HG02678 (cell line): ENCODE measurements at regions not wholly inside any gene's neighbourhood (a gene's known extent, or its start where the extent isn't known, plus 50 kb on each side); places are given as distances from the start of the nearest gene placed in this dataset.
"Not testable (repeated sequence)": the region's sequence is repeated elsewhere in the genome, so short reads cannot be mapped to it uniquely, and the experiment has no call there.

Experiments
- ATAC-seq: cut with Tn5 transposase; IDR thresholded peaks from one replicate; pipeline ENCODE4 v1.9.1; 2021; ENCODE audit warnings: mild to moderate bottlenecking, moderate library complexity; ENCODE audit not compliant: unreplicated experiment

DNA sequence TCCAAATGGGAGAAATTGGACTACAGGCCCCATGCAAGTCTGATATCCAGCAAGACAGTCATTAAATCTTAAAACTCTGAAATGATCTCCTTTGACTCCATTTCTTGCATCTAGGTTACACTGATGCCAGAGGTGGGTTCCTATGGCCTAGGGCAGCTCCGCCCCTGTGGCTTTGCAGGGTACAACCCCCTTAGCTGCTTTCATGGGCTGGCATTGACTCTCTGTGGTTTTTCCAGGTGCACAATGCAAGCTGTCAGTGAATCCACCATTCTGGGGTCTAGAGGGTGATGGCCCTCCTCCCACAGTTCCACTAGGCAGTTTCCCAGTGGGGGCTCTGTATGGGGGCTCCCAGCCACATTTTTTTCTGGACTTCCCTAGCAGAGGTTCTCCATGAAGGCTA is 228.5 kb upstream of the ADAMTS3 start:
- ATAC-seq: no peak

DNA sequence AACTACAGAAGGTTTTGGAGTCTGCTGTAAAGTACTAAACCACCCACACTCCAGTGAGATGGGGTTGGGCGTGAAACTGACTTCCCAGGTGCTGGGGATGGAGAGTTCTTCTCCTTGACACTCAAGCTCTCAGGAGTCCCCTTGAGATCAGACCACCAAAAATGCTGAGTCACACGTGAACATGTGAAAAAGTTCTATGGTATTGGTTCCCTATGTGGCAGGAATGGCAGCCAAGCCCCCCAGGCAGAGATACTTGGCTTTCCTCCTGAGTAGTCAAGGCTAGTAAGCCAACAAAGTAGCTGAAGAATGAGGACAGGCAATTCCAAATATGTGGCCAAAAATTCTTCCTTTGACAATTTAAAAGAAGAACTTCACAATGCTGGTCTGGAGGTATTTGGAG is 222.0 kb upstream of the ADAMTS3 start:
- ATAC-seq: no peak

DNA sequence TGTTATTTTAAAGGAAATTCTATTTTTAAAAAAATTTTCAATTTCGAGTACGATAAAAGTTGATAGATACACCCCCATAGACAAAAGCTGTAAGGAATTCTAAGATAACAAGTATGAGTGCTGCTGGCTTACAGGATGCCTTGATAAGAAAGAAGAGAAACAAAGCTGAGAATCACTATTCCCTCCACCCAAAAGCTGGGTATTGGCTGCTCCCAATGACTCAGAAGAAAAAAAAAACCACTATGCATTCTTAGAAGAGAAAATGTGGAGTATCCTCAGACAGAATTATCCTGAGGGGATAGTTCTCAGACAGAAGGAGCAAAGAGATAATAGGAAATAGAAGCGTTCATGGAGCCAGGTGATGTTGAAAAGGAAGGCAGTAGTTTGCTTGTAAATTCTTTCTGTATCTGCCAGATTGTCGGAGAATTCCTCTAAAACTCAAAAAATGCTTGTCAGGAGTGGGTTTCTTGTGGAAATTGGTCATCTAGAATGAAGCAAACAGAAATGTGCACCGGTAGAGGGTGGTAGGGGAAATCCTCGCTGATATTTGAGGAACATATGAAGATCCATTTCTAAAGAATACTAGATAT is 217.5 kb upstream of the ADAMTS3 start:
- ATAC-seq: no peak

DNA sequence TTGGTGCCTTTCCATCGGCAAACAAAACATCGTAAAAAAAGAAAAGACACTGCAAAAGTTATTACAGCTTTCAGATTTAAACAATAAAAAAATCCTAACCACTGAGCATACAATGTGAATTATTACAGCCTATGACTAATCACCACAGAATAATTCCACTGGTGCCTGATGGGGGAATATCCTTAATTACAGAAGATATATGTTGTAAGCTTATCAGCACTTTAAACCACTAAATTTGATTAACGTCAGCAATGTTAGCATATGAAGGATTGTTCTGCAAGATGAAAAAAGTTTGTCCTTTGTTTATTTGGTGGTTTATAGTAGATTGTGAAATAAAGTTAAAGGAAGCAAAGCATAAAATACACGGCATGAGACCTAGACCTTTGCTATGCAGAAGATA is 210.2 kb upstream of the ADAMTS3 start:
- ATAC-seq: no peak

DNA sequence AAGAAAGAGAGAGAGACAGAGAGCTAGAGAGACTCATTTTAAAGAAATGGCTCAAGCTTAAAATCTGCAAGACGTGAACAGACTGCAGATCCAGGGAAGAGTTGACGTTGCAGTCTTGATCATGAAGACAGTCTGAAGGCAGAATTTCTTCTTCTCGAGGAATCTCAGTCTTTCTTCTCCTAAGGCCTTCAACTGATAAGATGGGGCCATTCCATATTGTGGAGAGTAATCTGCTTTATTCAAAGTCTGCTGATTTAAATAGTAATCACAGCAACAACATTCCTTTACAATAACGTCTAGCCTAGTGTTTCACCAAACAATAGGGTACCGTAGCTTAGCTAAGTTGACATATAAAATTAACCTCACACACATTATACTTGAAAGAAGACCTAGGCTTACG is 208.4 kb upstream of the ADAMTS3 start:
- ATAC-seq: no peak

DNA sequence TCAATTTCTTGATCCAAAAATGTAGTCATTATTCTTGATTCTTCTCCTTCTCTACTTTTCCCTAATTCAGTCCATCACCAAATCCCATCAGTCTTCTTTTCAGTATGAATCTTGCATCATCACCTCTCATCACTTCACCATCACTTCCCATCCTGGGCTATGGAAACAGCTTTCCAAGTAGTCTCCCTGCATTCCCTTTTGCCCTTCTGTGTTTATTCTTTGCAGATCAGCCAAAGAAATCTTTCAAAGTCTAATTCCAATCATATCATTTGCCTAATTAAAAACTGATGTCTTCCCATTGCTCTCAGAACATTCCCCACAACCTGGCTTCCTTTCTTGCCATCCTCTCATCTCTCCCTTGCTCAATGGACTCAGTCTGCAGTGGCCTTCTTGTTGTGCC is 201.7 kb upstream of the ADAMTS3 start:
- no peak for ATAC-seq

DNA sequence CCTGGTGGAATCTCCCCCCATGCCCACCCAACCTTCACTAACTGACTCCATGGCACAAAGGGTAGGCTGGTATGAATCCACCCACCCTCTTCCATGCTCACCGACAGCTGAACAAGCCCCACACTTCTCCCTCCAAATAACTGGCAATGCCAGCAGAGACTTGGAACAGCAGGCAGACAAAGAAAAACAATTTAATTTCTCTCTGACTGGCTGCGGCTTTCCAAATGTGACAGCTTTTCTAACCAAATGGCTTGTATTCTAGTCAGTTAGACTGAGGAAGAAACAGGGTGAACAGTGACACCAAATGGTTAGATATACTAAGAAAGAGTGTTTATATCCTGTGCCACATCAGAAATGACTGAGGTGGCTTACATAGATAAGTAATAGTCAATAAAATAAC is 199.3 kb upstream of the ADAMTS3 start:
- no peak for ATAC-seq

DNA sequence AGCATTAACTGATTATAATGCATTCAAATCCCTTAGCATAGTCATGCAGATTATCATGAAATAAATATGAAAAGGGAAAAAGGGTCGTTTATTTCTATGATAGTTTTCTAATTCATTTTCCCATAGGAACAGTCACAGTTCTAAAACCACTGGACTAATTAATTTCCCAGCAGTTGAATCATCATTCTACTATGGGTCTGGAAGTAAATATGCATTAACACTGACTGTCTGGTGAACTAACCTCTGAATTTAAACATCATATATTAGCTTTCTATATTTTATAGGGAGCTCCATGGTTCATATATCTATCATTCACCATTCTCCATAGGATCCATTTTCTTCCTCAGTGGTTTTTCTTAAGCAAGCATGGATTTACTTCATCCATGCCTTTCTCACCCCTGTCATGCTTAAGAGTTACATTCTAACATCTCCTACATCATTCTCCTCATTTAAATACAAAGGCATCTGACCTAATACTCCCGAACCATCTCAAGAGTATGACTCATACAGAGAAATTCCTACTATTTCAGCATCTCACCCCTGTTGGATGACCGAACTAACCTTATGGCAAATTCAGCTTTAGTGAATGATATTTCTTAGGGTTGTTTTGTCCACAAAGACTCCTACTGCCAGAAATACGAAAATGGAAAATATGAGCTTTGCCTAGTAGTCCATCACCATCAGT is 198.7 kb upstream of the ADAMTS3 start:
- ATAC-seq: no peak

DNA sequence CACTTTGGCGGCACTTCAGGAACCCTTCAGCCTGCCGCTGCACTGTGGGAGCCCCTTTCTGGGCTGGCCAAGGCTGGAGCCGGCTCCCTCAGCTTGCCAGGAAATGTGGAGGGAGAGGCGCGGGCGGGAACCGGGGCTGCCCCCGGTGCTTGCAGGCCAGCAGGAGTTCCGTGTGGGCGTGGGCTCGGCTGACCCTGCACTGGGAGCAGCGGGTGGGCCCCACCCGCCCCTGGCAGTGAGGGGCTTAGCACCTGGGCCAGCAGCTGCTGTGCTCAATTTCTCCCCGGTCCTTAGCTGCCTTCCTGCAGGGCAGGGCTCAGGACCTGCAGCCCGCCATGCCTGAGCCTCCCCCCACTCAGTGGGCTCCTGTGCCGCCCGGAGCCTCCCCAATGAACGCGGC is 196.8 kb upstream of the ADAMTS3 start:
- ATAC-seq: not testable (repeated sequence)

DNA sequence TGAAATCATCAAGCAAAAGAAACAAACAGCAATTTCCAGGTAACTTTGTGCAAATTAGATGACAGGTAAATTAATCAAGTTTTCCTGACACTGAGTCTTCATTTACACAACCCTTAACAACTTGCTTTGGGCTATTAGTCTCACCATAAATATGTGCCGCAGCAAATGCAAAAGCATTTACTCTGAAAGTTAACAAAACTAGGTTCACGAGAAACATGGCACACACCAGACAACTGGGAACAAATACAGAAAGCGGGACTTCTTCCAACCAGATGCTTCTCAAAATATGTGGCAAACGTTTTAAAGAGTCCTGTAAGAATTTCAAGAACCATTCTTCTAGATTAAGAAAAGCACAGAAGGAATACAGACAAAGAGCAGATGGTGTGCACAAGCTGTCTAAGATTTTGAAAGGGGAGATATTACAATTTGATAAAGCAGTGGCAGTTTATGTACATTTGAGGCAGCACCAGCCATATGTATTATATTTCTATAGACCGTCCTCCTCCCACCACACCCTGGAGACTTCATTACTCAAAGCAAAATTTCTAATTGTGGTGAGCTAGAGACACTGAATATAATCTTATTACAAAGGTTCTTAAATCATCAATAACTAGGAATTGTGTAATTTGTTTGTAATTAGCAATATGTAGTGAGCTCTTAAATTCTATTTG is 192.5 kb upstream of the ADAMTS3 start:
- ATAC-seq: no peak

DNA sequence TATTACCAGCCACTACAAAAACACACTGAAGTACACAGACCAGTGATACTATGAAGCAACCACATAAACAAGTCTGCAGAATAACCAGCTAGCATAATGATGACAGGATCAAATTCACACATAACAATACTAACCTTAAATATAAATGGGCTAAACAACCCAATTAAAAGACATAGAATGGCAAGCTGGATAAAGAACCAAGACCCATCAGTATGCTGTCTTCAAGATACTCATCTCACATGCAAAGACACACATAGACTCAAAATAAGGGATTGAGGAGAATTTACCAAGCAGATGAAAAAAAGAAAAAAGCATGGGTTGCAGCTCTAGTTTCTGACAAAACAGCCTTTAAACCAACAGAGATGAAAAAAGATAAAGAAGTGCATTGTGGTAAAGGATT is 184.4 kb upstream of the ADAMTS3 start:
- not testable (repeated sequence) for ATAC-seq

DNA sequence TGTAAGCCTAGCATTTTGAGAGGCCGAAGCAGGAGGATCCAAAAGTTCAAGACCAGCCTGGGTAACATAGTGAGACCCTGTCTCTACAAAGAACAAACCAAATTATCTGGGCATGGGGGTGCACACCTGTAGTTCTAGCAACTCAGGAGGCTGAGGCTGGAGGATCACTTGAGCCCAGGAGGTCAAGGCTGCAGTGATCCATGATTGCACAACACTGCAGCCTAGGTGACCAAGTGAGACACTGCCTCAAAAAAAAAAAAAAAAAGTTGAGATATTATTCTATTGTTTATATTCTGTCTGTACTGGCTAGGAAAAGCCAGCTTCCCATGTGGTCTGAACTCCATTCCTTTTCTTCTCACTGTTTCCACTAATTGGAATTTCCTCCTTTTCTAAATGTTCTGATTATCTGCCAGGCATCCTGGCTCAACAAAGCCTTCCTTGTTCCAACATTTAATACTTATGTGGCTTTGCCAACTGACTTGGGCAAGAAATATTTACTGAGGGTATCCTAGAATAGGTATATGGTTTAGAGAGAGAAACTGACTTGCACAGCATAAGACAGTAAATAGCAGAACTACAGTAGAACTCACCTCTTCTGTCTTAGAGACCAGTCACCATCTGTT is 175.2 kb upstream of the ADAMTS3 start:
- no peak for ATAC-seq

DNA sequence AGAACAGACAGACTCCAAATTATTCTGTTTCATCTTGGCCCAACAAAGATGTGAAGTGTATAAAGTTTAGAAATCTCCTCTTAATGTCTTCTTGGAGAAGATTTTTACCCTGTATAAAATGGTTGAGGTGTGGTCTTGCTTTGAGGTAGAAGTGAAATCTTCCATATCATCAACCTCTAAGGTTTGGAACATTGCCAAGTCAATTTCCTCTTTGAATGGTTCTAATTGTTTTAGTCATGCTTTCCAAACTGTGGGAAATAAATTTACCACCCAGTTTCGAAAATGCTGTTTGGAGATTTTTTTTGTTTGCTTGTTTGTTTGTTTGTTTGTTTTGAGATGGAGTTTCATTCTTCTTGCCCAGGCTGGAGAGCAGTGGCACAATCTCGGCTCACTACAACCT is 174.1 kb upstream of the ADAMTS3 start:
- no peak for ATAC-seq

DNA sequence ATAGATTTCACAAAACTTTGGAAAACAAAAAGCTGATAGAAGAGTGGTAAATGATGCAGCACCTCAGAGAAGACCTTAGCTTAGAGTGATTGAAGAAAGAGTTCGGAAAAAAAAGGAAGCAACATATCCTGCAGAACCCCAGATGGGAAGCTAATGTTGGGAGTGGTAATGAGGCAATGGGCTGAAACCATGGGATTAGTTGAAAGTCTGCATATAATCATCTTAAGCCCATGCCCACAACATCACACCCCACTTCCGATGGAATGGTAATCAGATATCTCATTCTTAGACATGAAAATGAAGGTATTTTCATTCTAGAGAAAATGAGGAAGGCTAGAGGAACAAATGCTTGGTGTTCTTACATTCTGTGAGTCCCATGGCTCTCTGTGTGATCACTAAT is 146.3 kb upstream of the ADAMTS3 start:
- ATAC-seq: no peak

DNA sequence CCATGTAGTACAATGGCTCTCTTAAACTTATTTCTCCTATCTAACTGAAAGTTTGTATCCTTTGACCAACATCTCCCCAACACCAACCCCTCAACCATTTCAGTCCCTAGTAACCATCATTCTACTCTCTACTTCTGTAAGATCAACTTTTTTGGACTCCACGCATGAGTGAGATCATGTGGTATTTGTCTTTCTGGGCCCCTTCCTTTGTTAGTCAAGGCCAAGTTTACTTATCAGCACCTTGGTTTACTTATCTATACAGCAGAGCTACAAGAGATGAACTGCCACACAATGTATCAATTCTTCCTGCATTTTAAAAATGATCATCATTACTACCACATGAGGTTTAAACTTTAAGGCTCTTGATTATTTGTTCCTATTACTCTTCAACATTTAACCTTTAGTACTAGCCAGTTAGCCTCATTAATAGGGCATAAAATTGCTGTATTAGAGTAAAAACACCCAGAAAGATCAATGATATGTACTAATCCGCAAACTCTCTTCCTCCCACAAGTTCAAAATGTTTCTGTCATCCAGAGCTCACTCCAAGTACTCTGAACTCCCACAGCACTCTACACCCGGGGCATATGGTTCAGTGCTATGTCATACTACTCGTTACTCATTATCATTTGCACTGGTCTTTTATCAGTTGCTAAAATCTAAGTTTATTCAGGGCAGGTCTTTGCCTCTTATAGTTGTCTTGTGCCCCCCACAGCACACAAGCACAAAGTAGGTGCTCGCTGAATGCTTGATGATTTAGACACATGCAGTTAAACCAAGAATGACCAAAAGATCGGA is 145.7 kb upstream of the ADAMTS3 start:
- ATAC-seq: no peak

DNA sequence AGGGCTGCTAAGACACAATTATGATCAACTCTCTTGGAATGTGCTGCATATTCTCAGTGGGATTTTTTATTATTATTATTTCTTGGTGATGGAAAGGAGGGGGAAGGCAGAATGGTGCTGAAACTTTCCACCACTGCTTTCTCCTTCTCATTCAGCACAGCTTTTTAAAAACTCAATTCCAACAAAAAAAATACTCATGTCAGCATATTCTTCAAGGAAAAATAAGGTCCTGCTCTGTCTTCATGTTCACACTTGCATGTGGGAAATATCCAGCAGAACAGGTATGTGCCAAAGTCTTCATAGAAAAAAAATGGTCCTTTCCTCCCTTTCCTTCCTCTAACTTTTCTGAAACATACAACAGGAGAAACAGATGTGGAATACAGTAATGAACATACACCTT is 144.0 kb upstream of the ADAMTS3 start:
- no peak for ATAC-seq

DNA sequence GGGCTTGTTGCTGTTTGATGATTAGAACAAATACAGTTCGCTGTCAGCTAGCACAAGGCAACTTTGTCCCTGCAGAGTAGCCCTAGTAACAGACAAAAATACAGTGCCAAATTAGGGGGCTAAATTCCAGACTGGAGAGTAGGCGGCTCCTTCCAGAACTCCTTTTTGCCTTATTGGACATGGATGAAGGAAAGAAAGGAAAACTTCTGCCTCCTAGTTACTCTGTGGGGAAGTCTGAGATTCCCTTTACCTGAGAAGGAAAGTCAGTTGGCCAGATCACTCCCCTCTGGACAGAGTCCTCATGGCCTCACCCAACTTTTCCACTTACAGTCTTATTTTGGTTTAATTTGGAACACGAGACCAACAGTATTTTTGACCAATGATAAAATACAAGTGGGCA is 140.5 kb upstream of the ADAMTS3 start:
- ATAC-seq: no peak

DNA sequence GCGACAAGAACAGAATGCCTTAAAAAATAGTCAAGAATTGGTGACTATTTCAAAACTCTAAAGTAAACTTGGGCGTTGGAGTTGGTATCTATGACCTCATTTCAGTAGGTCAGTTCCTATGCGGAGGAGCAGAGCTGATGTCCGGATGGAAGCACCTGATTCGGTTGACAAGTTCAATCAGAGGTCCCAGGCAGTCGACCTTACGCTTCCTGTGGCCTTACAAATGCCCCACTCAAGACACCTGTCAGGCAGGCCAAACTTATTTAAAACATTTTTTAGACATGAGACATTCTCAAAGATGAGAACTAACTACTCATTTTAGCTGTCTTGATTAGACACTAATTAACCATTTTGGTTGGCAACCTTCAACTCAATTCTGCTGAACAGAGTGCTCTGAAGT is 137.7 kb upstream of the ADAMTS3 start:
- ATAC-seq: no peak

DNA sequence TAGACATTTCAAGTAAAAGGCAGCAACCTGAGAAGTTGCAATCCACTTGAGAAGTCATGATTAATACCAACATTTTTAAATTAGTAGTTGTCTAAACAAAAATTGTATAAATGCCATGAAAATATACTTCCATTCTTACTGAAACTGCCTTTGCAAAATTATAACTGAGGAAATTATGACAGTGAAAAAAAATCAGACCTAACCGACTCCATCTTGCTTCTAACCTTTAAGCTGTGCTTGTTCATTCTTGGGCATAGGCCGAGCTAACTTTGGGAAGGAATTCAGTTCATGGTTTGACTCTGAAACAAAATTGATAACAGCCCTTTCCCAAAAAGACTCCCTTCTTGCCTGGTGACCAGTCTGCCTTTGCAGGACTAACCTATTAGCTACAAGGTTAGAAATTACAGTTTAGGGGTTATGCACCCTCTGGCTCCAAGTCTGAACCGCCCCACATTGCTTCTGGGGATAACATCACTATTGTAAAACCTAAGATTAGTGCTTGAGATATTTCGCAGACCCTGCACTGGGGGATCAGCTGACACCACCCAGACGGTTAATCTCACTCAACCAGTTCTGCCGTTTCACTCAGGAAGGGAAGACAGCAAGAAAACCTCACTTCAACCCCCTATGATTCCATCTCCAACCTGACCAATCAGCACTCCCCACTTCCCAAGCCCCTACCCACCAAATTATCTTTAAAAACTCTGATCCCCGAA is 136.1 kb upstream of the ADAMTS3 start:
- not testable (repeated sequence) for ATAC-seq

DNA sequence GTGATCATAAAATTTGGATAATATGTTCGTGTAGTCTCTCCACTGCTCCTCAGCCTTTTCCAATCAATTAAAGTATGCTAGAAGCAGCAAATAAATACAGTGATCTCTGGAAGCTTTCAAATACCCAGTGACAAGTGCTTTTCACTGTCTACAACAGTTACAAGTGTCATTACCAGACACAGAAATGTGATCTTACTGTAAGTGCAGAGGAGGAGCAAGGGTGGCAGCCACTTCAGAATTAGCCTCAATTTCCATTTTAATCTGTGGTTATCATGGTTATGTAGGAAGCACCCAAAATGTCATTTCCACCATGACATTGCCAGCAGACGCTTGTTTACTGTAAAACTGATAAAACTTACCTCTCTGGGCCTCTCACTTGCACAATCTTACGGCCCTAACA is 133.9 kb upstream of the ADAMTS3 start:
- no peak for ATAC-seq
